Neural cell (in vitro differentiated cells): ENCODE measurements at regions not wholly inside any gene's neighbourhood (a gene's known extent, or its start where the extent isn't known, plus 50 kb on each side); places are given as distances from the start of the nearest gene placed in this dataset.

ENCODE experiments used
- CTCF ChIP-seq: fragments of 450-650 bp; IDR thresholded peaks from 2 replicates; pipeline ENCODE4 v1.5.1; 2014; ENCODE audit warnings: antibody characterized with exemption, mild to moderate bottlenecking, moderate library complexity; ENCODE audit not compliant: poor library complexity, severe bottlenecking
- EP300 ChIP-seq: fragments of 450-650 bp; conservative IDR thresholded peaks from 2 replicates; pipeline ENCODE4 v1.6.1; 2014; ENCODE audit warnings: antibody characterized with exemption, mild to moderate bottlenecking, moderate library complexity; ENCODE audit not compliant: poor library complexity, severe bottlenecking
- EZH2 ChIP-seq: fragments of 200-600, 300-800 bp; shearing (Covaris generic), sonication (generic); IDR thresholded peaks from 2 replicates; pipeline ENCODE4 v1.6.1; 2014; ENCODE audit warnings: antibody characterized with exemption, low read length, borderline replicate concordance, mild to moderate bottlenecking; ENCODE audit not compliant: insufficient read depth, poor library complexity, severe bottlenecking
- MXI1 ChIP-seq: fragments of 450-650 bp; conservative IDR thresholded peaks from 2 replicates; pipeline ENCODE4 v1.6.1; 2014; ENCODE audit warnings: antibody characterized with exemption, mild to moderate bottlenecking; ENCODE audit not compliant: poor library complexity, severe bottlenecking
- POLR2AphosphoS5 ChIP-seq: IDR thresholded peaks from 2 replicates; pipeline ENCODE4 v1.6.1; 2012
- RAD21 ChIP-seq: fragments of 450-650 bp; conservative IDR thresholded peaks from 2 replicates; pipeline ENCODE4 v1.6.1; 2014; ENCODE audit warnings: antibody characterized with exemption, mild to moderate bottlenecking, moderate library complexity
- REST ChIP-seq: IDR thresholded peaks from 2 replicates; pipeline ENCODE4 v1.6.1; 2012; ENCODE audit warnings: borderline replicate concordance
- SMC3 ChIP-seq: fragments of 450-650 bp; conservative IDR thresholded peaks from 2 replicates; pipeline ENCODE4 v1.6.1; 2014; ENCODE audit warnings: antibody characterized with exemption, mild to moderate bottlenecking, moderate library complexity; ENCODE audit not compliant: poor library complexity
- TAF1 ChIP-seq: IDR thresholded peaks from 2 replicates; pipeline ENCODE4 v1.6.1; 2012; ENCODE audit warnings: low read depth

- TF ChIP-seq CTCF (no peak), EZH2 (no peak), EP300 (no peak), SMC3 (no peak), POLR2AphosphoS5 (no peak), REST (no peak), RAD21 (no peak), MXI1 (no peak), TAF1 (no peak)
Observed at GRCh38 chr1:217096200-217096599, 373.0 kb upstream of the ESRRG start.
